ENCODE measurements at regions not wholly inside any gene's neighbourhood (a gene's known extent, or its start where the extent isn't known, plus 50 kb on each side); places are given as distances from the start of the nearest gene placed in this dataset.
"Not testable (repeated sequence)": the region's sequence is repeated elsewhere in the genome, so short reads cannot be mapped to it uniquely, and the experiment has no call there.

GRCh38 chrX:148080593-148080992 lies 99.5 kb downstream of the FMR1NB start:
- DNase-seq (ENCODE audit: low read depth): no peak

DNA sequence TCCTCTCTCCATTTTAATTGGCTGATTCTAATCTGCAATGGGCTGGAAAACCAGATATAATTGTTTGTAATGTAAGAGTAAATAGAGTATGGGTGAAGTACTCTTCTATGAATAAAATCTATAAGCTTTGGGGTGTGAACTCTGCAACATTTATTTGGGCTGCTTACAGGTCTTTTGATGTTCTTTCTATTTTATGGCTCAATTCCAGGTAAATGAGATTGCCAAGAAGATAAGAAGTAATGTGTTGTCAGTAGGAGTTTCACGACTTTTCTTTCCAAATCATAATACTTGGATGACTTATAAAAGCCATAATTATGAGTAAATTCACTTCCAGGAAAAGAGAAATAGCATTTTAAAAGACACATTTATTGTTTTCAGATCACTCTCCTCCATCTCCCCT lies 103.5 kb downstream of the FMR1NB start:
- DNase-seq (ENCODE audit: low read depth): no peak

DNA sequence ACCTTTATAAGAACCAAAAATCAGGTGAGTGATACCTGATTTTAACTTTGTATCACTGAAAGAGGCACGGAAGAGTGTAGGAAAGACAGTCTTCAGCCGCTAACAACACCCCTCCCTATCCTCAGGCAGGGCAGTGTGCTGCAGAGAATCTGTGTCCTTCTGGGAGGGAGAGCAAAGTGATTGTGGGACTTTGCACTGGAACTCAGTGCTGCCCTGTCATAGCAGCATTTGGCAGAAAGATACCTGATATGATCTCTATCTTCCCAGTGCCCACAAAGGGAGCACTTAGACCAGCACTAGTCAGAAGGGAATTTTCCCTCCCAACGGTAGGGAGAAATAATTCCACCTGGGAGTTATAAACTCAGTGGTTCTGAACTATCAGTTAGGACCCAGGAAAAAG lies 139.0 kb downstream of the FMR1NB start:
- no peak for DNase-seq (ENCODE audit: low read depth)

DNA sequence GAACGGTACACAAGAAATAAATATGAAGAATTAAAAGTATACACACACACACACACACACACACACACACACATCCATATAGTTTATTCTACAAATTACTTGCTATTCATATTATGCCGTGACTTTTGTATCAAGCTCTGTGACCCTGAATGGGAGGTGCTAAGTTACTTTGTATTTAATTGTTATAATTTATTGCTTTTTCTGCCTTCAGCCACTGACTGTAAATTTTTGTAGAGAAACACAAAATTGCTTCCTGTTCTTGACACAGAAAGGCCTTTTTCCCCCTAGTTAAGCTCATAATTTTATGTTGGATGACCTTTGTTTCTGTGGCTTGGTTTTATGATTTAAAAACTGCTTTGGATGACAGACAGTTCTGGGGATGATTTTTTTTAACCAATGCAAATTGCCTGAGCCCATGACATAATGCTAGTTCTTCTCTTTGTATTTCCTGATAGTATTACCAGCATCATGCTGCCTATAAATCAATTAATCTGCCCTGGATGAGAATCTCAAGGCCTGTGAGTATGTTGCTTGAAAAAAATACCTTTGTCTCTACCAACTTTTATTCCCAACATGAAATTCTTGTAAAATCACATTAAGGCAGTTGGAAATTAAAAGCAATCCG lies 140.0 kb downstream of the FMR1NB start:
- DNase-seq (ENCODE audit: low read depth): no peak

GRCh38 chrX:148128872-148129505 lies 147.9 kb downstream of the FMR1NB start:
- DNase-seq (ENCODE audit: low read depth): not testable (repeated sequence)

DNA sequence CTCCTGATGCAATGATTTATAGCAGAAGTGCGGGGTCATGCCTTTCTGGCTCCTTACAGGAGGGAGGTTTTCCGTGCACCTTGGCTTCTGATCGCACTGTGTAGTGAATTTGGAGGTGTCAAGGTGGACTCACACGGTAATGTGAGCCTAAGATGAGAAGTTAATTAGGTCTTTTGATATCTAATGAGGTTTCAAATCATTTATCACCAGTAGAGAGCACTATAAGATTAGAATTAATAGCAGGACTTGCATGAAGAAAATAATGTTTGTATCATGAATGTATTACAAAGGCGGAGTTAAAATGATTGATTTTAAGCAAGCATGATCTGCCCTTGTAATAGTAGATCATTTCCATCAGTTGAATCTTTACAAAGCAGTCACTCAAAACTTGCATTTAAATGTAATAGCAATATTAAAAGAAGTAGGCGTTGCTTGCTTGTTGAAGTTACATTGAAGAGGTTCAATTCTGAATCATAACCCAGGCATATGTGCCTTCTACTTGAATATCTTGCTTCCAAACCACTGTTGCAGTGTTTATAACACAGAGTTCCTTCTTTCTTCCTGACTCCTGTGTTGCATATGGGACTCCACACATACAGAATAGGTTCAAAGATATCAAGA lies 152.1 kb downstream of the FMR1NB start:
- DNase-seq (ENCODE audit: low read depth): no peak

GRCh38 chrX:148134578-148134977 lies 153.4 kb downstream of the FMR1NB start:
- DNase-seq (ENCODE audit: low read depth): no peak

DNA sequence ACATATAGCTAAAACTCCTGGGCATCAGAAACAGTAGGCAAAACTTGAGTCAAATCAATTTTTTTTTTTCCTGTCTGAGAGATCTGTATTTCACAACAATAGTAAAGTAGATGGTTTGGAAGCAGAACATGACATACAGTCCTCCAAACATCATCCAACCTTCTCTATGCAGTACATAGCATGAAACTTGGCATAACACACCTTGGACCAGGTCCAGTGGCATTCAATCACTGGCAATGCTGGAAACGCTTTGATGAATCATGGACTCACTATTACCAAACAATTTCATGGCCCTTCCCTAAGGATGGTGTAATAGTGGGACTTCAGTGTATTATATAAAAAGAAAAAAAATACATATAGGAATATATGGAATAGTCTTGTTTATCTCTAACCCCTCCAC lies 154.6 kb downstream of the FMR1NB start:
- DNase-seq (ENCODE audit: low read depth): no peak

DNA sequence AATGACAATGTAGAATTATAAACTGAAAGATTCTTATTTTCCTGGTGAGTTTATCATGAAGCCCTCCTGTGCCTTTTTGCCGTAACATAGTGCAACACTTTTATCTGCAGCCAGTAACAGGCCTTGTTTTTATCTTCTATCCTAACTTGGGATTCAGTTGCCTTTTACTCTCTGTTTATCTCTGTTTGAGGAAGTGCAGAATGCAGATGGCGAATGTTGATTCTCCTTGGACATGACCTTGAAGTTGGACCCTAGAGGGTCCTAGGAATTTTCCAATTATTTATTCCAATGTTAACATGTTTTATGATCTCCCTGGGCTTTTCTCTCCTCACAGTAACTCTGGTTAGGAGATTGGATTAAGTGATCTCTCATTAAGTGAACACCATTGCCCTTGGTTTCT lies 165.0 kb downstream of the FMR1NB start:
- DNase-seq (ENCODE audit: low read depth): no peak

DNA sequence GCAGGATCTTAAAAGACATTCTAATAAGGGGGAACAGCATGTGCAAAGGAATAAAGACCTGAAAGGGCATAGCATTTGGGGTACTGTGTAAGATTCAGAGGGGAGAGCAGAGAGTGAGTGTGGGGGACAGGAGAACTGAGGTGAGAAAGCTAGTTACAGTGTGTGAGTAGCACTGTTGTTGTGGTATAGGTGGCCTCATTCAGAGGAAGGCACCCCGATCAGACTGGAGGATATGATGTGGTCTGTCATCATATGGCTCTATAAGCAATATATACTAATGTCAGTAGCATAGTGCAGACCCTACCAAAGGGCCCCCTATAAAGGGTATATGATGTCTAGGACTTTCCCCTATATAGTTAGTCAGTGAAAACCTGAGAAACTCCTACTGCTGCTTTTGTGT lies 175.8 kb downstream of the FMR1NB start:
- DNase-seq (ENCODE audit: low read depth): no peak

DNA sequence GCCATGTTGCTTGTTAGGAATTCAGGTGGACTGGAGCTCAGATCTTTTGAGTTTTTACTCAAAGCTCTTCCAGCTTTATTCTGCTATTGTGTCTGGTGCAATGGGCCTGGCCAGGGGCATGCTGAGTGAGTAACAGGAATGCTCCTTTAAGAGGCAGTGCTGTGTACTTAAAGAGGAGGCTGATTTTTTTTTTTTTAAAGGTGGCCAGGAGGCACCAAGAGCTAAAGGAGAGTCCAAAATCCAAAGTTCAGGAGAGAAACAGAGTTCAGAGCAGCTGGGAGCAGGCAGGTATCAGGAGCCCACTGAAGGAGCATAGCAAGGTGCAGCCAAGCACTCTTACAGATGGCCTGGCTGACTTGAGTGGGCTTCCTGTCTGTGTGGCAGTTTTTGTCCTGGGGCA lies 178.7 kb downstream of the FMR1NB start:
- no peak for DNase-seq (ENCODE audit: low read depth)

DNA sequence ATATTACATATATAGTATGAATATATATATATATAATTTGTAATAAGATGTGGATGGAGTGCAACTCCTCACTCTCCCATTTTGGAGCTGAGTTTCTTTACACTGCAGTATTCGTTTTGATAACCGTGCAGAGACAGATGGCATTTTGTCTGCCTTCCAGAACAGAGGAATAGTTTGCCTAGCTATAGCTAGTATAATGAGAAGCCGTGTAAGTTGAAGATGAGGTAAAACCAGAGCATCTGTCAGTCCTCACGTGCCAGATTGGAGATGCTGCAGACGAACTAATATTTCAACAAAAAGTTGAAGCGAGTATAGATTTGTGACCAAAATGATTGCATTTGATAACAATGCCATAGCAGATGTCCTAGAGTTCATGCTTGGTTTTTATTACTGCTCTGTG lies 180.6 kb downstream of the FMR1NB start:
- DNase-seq (ENCODE audit: low read depth): no peak

DNA sequence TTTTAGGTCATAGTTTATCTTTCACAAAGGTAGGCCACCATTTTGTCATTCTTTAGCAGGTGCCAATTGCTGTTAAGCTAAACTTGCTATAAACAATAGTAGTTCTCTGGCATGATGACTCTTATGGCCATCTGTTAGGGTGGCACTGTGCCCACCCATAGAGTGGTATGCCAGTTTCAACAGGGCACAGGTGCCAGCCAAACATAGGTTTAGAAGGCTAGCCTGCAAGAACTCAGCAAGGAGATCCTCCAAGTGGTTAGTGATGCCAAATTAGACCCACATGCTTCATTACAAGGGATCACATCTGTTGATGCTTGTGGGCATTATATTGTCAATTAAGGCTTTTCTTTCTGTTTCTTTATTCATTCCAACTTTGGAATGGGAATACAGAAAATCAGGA lies 204.5 kb downstream of the FMR1NB start:
- DNase-seq (ENCODE audit: low read depth): no peak

DNA sequence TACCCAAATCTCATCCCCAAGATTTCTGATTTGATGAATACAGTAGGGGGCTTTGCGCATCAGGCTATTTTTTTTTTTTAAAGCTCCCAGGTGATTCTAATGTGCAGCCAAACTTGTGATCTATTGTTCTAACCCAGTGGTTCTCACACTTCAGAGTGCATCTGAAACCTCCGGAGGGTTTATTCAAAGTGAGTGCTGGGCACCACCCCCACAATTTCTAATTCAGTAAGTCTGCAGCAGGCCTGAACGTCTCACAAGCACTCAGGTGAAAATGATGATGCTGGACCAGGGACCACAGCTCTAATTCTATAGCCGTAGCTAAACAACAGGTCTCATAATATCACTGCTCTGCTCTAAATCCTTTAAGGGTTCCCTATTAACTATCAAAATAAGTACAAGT lies 211.4 kb downstream of the FMR1NB start:
- no peak for DNase-seq (ENCODE audit: low read depth)

GRCh38 chrX:148193759-148194158 lies 212.6 kb downstream of the FMR1NB start:
- no peak for DNase-seq (ENCODE audit: low read depth)

- DNase-seq (ENCODE audit: low read depth): no peak
These were observed 222.4 kb downstream of the FMR1NB start for GRCh38 chrX:148203531-148203930.

GRCh38 chrX:148204195-148204594 lies 223.1 kb downstream of the FMR1NB start:
- DNase-seq (ENCODE audit: low read depth): no peak

GRCh38 chrX:148214786-148215185 lies 233.6 kb downstream of the FMR1NB start:
- DNase-seq (ENCODE audit: low read depth): no peak

- DNase-seq (ENCODE audit: low read depth): no peak
These were observed 234.6 kb downstream of the FMR1NB start for GRCh38 chrX:148215726-148216125.

- no peak for DNase-seq (ENCODE audit: low read depth)
These were observed 242.2 kb downstream of the FMR1NB start for GRCh38 chrX:148223361-148223760.

GRCh38 chrX:148228521-148228920 lies 247.4 kb downstream of the FMR1NB start:
- DNase-seq (ENCODE audit: low read depth): no peak

DNA sequence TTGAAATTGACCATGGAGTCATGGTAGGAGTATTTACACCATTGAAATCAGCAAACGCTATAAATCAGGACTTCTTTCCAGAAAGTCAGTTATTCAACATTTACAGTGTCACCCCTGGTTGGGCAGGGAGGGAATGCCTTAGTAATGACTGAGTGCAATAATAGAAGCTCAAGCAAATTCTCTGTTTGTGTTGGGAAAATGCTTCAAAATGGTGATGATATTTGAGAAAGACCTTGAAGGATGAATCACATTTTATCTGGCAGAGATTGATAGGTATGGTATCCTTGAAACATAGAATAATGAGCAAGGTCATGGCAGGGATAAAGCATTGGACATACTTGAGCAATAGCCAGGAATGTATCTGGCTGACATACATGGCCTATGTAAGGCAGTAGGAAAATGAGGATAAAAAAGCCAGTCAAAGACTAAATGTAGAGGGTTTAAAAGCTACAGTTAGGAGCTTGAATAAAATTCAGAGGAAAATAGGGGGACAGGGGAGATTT lies 248.7 kb downstream of the FMR1NB start:
- no peak for DNase-seq (ENCODE audit: low read depth)

- DNase-seq (ENCODE audit: low read depth): no peak
These were observed 240.4 kb upstream of the AFF2 start for GRCh38 chrX:148259990-148260389.

DNA sequence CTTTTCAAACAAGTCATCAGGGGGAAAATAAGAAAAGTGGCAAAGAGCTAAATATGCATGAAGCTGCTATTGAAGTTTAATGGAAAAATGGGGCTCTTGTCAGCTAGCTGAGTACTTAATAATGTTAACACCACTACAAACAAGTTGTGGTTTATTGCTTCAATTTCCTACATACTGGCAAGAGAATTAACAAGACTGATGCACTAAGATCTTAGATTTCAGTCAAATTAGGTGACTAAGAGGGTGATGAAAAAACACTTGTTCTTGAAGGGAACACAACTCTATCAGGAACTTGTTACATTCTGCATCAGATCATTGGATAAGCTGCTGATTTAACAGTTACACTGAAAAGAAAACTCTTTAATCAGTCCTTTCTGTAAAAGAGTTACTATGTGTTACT lies 234.6 kb upstream of the AFF2 start:
- no peak for DNase-seq (ENCODE audit: low read depth)
